ENCODE measurements at regions not wholly inside any gene's neighbourhood (a gene's known extent, or its start where the extent isn't known, plus 50 kb on each side); places are given as distances from the start of the nearest gene placed in this dataset.
"Not testable (repeated sequence)": the region's sequence is repeated elsewhere in the genome, so short reads cannot be mapped to it uniquely, and the experiment has no call there.

- CTCF ChIA-PET: no interaction called here
- H3K9me3 ChIP-seq (ENCODE audit: control insufficient read depth, insufficient read depth, low read depth, low read length): no peaks in the 10 kb centered on the region
- POLR2A ChIA-PET: no interaction called here
- no peaks in the 10 kb centered on the region for H3K4me1 ChIP-seq (ENCODE audit: control insufficient read depth, insufficient read depth, low read length)
- no peaks in the 10 kb centered on the region for H3K36me3 ChIP-seq (ENCODE audit: control insufficient read depth in 2 of 2, insufficient read depth in 1 of 2, low read length in 2 of 2)
- TF ChIP-seq ZSCAN23 (tag by site-specific recombination; IDR thresholded peaks at IDR 0.05) (no peak), EGR2 (tag by site-specific recombination; IDR thresholded peaks at IDR 0.05; ENCODE audit: low read depth) (peak; percentile 38; the same call in 1 of the 2 replicates), REST (tag by site-specific recombination; IDR thresholded peaks at IDR 0.05) (peak; percentile 85)
- no peak overlapping the region for H3K4me3 ChIP-seq (ENCODE audit: low read depth, low read length)
- H3K27ac ChIP-seq (ENCODE audit: extremely low read depth, low read depth, low read length): no peak overlapping the region
Observed at GRCh38 chr16:17038415-17038814, 432.3 kb downstream of the XYLT1 start.

- H3K9me3 ChIP-seq (ENCODE audit: control insufficient read depth, insufficient read depth, low read depth, low read length); H3K36me3 ChIP-seq (ENCODE audit: control insufficient read depth in 2 of 2, insufficient read depth in 1 of 2, low read length in 2 of 2); CTCF ChIA-PET; H3K27ac ChIP-seq (ENCODE audit: extremely low read depth, low read depth, low read length); POLR2A ChIA-PET; H3K4me3 ChIP-seq (ENCODE audit: low read depth, low read length); H3K4me1 ChIP-seq (ENCODE audit: control insufficient read depth, insufficient read depth, low read length): not testable (repeated sequence)
Observed at GRCh38 chr16:17049109-17049508, 421.7 kb downstream of the XYLT1 start.

GRCh38 chr16:17050468-17050867 is 420.3 kb downstream of the XYLT1 start:
- H3K4me1 ChIP-seq (ENCODE audit: control insufficient read depth, insufficient read depth, low read length): no peaks in the 10 kb centered on the region
- POLR2A ChIA-PET: no interaction called here
- no peaks in the 10 kb centered on the region for H3K9me3 ChIP-seq (ENCODE audit: control insufficient read depth, insufficient read depth, low read depth, low read length)
- CTCF ChIA-PET: no interaction called here
- no peak overlapping the region for H3K27ac ChIP-seq (ENCODE audit: extremely low read depth, low read depth, low read length)
- no peaks in the 10 kb centered on the region for H3K36me3 ChIP-seq (ENCODE audit: control insufficient read depth in 2 of 2, insufficient read depth in 1 of 2, low read length in 2 of 2)
- H3K4me3 ChIP-seq (ENCODE audit: low read depth, low read length): no peak overlapping the region
- TF ChIP-seq ZNF423 (tag by site-specific recombination; IDR thresholded peaks at IDR 0.05) (no peak), ZNF221 (tag by site-specific recombination; IDR thresholded peaks at IDR 0.05; ENCODE audit: borderline replicate concordance) (no peak), ZBTB44 (tag by site-specific recombination; IDR thresholded peaks at IDR 0.05) (no peak), ZNF624 (tag by site-specific recombination; IDR thresholded peaks at IDR 0.05) (no peak), TSHZ1 (tag by site-specific recombination; IDR thresholded peaks at IDR 0.05; ENCODE audit: borderline replicate concordance) (no peak), ATF2 (tag by site-specific recombination; IDR thresholded peaks at IDR 0.05; ENCODE audit: low read depth) (no peak), PRDM10 (tag by site-specific recombination; IDR thresholded peaks at IDR 0.05) (no peak), SP7 (tag by site-specific recombination; IDR thresholded peaks at IDR 0.05) (no peak), ZNF2 (tag by site-specific recombination; IDR thresholded peaks at IDR 0.05) (no peak), ZNF132 (tag by site-specific recombination; IDR thresholded peaks at IDR 0.05; ENCODE audit: borderline replicate concordance) (no peak), ZNF449 (tag by site-specific recombination; IDR thresholded peaks at IDR 0.05) (no peak), ZNF558 (tag by site-specific recombination; IDR thresholded peaks at IDR 0.05) (no peak)

Measured in HEK293 (cell line).